Heart left ventricle (tissue), 16 donors: ENCODE measurements at regions not wholly inside any gene's neighbourhood (a gene's known extent, or its start where the extent isn't known, plus 50 kb on each side); places are given as distances from the start of the nearest gene placed in this dataset.

ENCODE experiments used
- ATAC-seq, 4 donors: fragments of 200-7000 bp; cut with Tn5 transposase; one replicate each; pipeline ENCODE4 v1.9.1; 2020 to 2022; ENCODE audit warnings: moderate library complexity in 4 of 4, mild to moderate bottlenecking in 3 of 4, moderate number of reproducible peaks in 1 of 4
- DNase-seq, 5 donors: peaks; one replicate each; pipeline ENCODE4 v3.0.0-alpha.2; 2020
- H3K27ac ChIP-seq, 12 donors: fragments of 200-600 bp; sonication (generic) in 4 of 12; one replicate each; pipeline versions ENCODE4 v1.5.0 to v1.8.0; 2016 to 2022; ENCODE audit warnings: mild to moderate bottlenecking in 2 of 12
- H3K27me3 ChIP-seq, 9 donors: fragments of 200-600 bp; sonication (generic) in 2 of 9; one replicate each; pipeline versions ENCODE4 v1.5.1 to v1.8.0; 2016 to 2022; ENCODE audit warnings: mild to moderate bottlenecking in 3 of 9
- H3K36me3 ChIP-seq, 9 donors: fragments of 200-600 bp; sonication (generic) in 2 of 9; one replicate each; pipeline versions ENCODE4 v1.5.0 to v1.8.0; 2018 to 2022; ENCODE audit warnings: mild to moderate bottlenecking in 2 of 9
- H3K4me1 ChIP-seq, 12 donors: fragments of 200-600 bp; sonication (generic) in 4 of 12; one replicate each; pipeline versions ENCODE4 v1.5.0 to v1.8.0; 2016 to 2022; ENCODE audit warnings: mild to moderate bottlenecking in 3 of 12
- H3K4me3 ChIP-seq, 12 donors: fragments of 200-600 bp; sonication (generic) in 4 of 12; one replicate each; pipeline versions ENCODE4 v1.5.0 to v1.8.0; 2017 to 2022; ENCODE audit warnings: mild to moderate bottlenecking in 9 of 12, moderate library complexity in 4 of 12
- H3K9me3 ChIP-seq, 12 donors: fragments of 200-600 bp; sonication (generic) in 4 of 12; one replicate each; pipeline versions ENCODE4 v1.5.0 to v1.8.0; 2016 to 2022; ENCODE audit warnings: mild to moderate bottlenecking in 1 of 12
- CTCF ChIP-seq, 12 donors: fragments of 200-600 bp; sonication (generic) in 4 of 12; IDR thresholded peaks; one replicate each; pipeline versions ENCODE4 v1.5.0 to v1.8.0; 2018 to 2022; ENCODE audit warnings: antibody characterized with exemption in 12 of 12, mild to moderate bottlenecking in 5 of 12
- POLR2A ChIP-seq, 2 donors: fragments of 450-650 bp; IDR thresholded peaks; one replicate each; pipeline ENCODE4 v1.6.1; 2017; ENCODE audit warnings: antibody characterized with exemption in 2 of 2, mild to moderate bottlenecking in 2 of 2, moderate library complexity in 2 of 2
- WGBS, 4 donors: extraction: QIAGEN DNeasy Blood & Tissue Kit in 2 of 4; methylation state at CpG; one replicate each; pipeline versions ENCODE4 v1.1.5 to v1.1.7; 2013 to 2018; 5-methylcytosine and 5-hydroxymethylcytosine counted together
- intact Hi-C, 10 donors: fragments of 100-400 bp; cut with DNase I; formaldehyde crosslinking; loops; one replicate each; pipeline versions ENCODE4 v1.11.1 to v1.14.2; 2022
- donor health status: ischemic (EF 13 %, LVEDD 7.1; RV severe dilation, severe dysfunction).
- donor health status: healthy with polysubstance abuse.
- donor health status: DM: no; HTN: yes; CAD: no.
- donor health status: DM: no; HTN: no; CAD: no.
- donor health status: ischemic (EF 25% LVEDD 6.9; RV normal size, moderate dysfunction).
- donor health status: ischemic (EF 25% LVEDD 5.7; RV mildly dilated, moderate dysfunction).
- donor health status: healthy.
- donor health status: DM: yes; HTN: yes; CAD: no.
- donor health status: ischemic (EF 35%, LVEDD 5.7; RV mildly dilated, moderate dysfunction).
- donor health status: nonischemic (EF 11% LVEDD 7.7; RV severe dilation, severe dysfunction).
- donor health status: DM: yes; HTN: yes; CAD: no.
- donor health status: PGD.
- donor health status: ischemic (EF 29% LVEDD 5.4; RV normal size, mild dysfunction).
- donor health status: nonischemic (EF 23%, LVEDD 6.1; RV moderate dilation, normal function).

GRCh38 chr13:66139701-66140100 lies 1090.4 kb downstream of the PCDH9 start:
- H3K4me1 ChIP-seq, result no peaks in the 10 kb centered on the region
- H3K4me3 ChIP-seq, result no peak overlapping the region
- 0 to 83% (median 38%) methylated on average over 1 of the region's 1 CpG for WGBS, 4 donors
- no peak for DNase-seq
- intact Hi-C loops, result no loop called here
- peaks cover 0 to 6% (median 0%) of the 10 kb centered on the region in 12 donors for H3K9me3 ChIP-seq
- H3K36me3 ChIP-seq, result no peaks in the 10 kb centered on the region
- H3K27ac ChIP-seq, result no peak overlapping the region
- TF ChIP-seq POLR2A (IDR thresholded peaks at IDR 0.05), result no peak
- no peak for TF ChIP-seq CTCF (IDR thresholded peaks at IDR 0.05)
- no peak for ATAC-seq
- no peaks in the 10 kb centered on the region for H3K27me3 ChIP-seq

GRCh38 chr13:66139250-66139649 lies 1090.9 kb downstream of the PCDH9 start:
- no peak for ATAC-seq
- Histone ChIP-seq H3K27ac (no peak overlapping the region), H3K4me3 (no peak overlapping the region), H3K9me3 (peaks cover 0 to 6% (median 0%) of the 10 kb centered on the region in 12 donors), H3K4me1 (no peaks in the 10 kb centered on the region), H3K27me3 (no peaks in the 10 kb centered on the region), H3K36me3 (no peaks in the 10 kb centered on the region)
- no peak for DNase-seq
- WGBS, 4 donors, result 67 to 71% (median 69%) methylated on average over 3 of the region's 3 CpGs
- no peak for TF ChIP-seq POLR2A (IDR thresholded peaks at IDR 0.05)
- TF ChIP-seq CTCF (IDR thresholded peaks at IDR 0.05), result no peak
- intact Hi-C loops, result no loop called here

GRCh38 chr13:66138172-66138811 lies 1091.8 kb downstream of the PCDH9 start:
- H3K4me1 ChIP-seq, result no peaks in the 10 kb centered on the region
- H3K27ac ChIP-seq, result no peak overlapping the region
- no peaks in the 10 kb centered on the region for H3K27me3 ChIP-seq
- TF ChIP-seq POLR2A (IDR thresholded peaks at IDR 0.05) (no peak), CTCF (IDR thresholded peaks at IDR 0.05) (no peak)
- ATAC-seq, result no peak
- H3K4me3 ChIP-seq, result no peak overlapping the region
- 73 to 81% (median 77%) methylated on average over 5 of the region's 5 CpGs for WGBS, 4 donors
- DNase-seq, result no peak
- peaks cover 0 to 6% (median 0%) of the 10 kb centered on the region in 12 donors for H3K9me3 ChIP-seq
- intact Hi-C loops, result no loop called here
- no peaks in the 10 kb centered on the region for H3K36me3 ChIP-seq

GRCh38 chr13:66137384-66137783 lies 1092.8 kb downstream of the PCDH9 start:
- no peak for DNase-seq
- TF ChIP-seq POLR2A (IDR thresholded peaks at IDR 0.05) (no peak), CTCF (IDR thresholded peaks at IDR 0.05) (no peak)
- Histone ChIP-seq H3K27me3 (no peaks in the 10 kb centered on the region), H3K9me3 (peaks cover 0 to 6% (median 0%) of the 10 kb centered on the region in 12 donors), H3K4me3 (no peak overlapping the region), H3K27ac (no peak overlapping the region), H3K4me1 (no peaks in the 10 kb centered on the region), H3K36me3 (no peaks in the 10 kb centered on the region)
- intact Hi-C loops, result no loop called here
- ATAC-seq, result no peak
